ENCODE measurements at regions not wholly inside any gene's neighbourhood (a gene's known extent, or its start where the extent isn't known, plus 50 kb on each side); places are given as distances from the start of the nearest gene placed in this dataset.

DNA sequence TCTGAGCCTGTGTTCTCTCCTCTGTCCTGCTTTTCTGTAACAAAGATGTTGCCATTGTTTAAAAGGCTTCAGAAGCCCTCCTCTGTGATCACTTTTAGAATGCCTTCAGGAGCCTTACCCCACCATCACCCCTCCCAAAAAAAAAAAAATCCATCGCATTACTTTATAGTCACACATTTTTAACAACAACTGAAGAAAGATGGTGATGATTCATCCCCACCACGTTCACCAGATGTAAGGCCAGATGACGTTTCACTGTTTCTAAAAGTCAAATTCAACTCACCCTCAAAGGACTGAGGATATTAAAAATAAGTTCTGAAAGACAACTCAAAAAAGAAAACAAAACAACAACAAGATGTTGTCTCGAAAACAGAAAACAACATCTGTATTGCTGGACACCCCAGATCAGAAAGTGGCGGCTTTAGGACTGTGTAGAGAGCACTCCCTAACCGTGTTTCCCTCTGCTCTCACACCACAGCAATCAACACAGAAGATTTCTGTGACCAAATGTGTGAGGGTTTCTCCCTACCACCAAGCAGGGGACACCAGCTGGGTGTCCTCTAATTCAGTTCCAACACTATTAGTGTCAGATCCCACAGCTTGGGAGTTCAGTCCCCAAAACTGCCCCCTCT lies 61.9 kb upstream of the CREB1 start:
- TF ChIP-seq POLR2AphosphoS5 (IDR thresholded peaks at IDR 0.05; ENCODE audit: low read depth): no peak
- TF ChIP-seq, protein P1, sequence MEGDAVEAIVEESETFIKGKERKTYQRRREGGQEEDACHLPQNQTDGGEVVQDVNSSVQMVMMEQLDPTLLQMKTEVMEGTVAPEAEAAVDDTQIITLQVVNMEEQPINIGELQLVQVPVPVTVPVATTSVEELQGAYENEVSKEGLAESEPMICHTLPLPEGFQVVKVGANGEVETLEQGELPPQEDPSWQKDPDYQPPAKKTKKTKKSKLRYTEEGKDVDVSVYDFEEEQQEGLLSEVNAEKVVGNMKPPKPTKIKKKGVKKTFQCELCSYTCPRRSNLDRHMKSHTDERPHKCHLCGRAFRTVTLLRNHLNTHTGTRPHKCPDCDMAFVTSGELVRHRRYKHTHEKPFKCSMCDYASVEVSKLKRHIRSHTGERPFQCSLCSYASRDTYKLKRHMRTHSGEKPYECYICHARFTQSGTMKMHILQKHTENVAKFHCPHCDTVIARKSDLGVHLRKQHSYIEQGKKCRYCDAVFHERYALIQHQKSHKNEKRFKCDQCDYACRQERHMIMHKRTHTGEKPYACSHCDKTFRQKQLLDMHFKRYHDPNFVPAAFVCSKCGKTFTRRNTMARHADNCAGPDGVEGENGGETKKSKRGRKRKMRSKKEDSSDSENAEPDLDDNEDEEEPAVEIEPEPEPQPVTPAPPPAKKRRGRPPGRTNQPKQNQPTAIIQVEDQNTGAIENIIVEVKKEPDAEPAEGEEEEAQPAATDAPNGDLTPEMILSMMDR (IDR thresholded peaks at IDR 0.05; ENCODE audit: insufficient read depth, low read length): no peak
- TF ChIP-seq, protein P2, sequence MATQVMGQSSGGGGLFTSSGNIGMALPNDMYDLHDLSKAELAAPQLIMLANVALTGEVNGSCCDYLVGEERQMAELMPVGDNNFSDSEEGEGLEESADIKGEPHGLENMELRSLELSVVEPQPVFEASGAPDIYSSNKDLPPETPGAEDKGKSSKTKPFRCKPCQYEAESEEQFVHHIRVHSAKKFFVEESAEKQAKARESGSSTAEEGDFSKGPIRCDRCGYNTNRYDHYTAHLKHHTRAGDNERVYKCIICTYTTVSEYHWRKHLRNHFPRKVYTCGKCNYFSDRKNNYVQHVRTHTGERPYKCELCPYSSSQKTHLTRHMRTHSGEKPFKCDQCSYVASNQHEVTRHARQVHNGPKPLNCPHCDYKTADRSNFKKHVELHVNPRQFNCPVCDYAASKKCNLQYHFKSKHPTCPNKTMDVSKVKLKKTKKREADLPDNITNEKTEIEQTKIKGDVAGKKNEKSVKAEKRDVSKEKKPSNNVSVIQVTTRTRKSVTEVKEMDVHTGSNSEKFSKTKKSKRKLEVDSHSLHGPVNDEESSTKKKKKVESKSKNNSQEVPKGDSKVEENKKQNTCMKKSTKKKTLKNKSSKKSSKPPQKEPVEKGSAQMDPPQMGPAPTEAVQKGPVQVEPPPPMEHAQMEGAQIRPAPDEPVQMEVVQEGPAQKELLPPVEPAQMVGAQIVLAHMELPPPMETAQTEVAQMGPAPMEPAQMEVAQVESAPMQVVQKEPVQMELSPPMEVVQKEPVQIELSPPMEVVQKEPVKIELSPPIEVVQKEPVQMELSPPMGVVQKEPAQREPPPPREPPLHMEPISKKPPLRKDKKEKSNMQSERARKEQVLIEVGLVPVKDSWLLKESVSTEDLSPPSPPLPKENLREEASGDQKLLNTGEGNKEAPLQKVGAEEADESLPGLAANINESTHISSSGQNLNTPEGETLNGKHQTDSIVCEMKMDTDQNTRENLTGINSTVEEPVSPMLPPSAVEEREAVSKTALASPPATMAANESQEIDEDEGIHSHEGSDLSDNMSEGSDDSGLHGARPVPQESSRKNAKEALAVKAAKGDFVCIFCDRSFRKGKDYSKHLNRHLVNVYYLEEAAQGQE (IDR thresholded peaks at IDR 0.05; ENCODE audit: insufficient replicate concordance, low read depth): no peak
- no peak for TF ChIP-seq SPI1 (IDR thresholded peaks at IDR 0.05; ENCODE audit: borderline replicate concordance, low read depth)
- no peak for TF ChIP-seq GABPA (IDR thresholded peaks at IDR 0.05; ENCODE audit: low read depth)

All from HL-60 (cell line).